Transverse colon (tissue), 4 donors: ENCODE measurements at regions not wholly inside any gene's neighbourhood (a gene's known extent, or its start where the extent isn't known, plus 50 kb on each side); places are given as distances from the start of the nearest gene placed in this dataset.

Experiments
- EP300 ChIP-seq: sonication (generic); formaldehyde crosslinking; IDR thresholded peaks from one replicate; pipeline ENCODE4 v1.6.1; 2017; ENCODE audit warnings: antibody characterized with exemption, low read depth
- POLR2AphosphoS5 ChIP-seq, 3 donors: sonication (generic); formaldehyde crosslinking; IDR thresholded peaks; one replicate each; pipeline ENCODE4 v1.6.1; 2016; ENCODE audit warnings: antibody characterized with exemption in 3 of 3
- TF ChIP-seq, protein P1 (sequence below), 5 experiments: fragments of 200-600 bp in 3 of 5; fragments of 450-650 bp in 2 of 5; sonication (generic) in 3 of 5; IDR thresholded peaks; 1 replicate in 2 of 5; 2 replicates in 3 of 5; pipeline ENCODE4 v1.5.1; 2016 to 2017; ENCODE audit warnings: antibody characterized with exemption in 5 of 5, inconsistent platforms in 3 of 5, mild to moderate bottlenecking in 2 of 5, moderate library complexity in 1 of 5

DNA sequence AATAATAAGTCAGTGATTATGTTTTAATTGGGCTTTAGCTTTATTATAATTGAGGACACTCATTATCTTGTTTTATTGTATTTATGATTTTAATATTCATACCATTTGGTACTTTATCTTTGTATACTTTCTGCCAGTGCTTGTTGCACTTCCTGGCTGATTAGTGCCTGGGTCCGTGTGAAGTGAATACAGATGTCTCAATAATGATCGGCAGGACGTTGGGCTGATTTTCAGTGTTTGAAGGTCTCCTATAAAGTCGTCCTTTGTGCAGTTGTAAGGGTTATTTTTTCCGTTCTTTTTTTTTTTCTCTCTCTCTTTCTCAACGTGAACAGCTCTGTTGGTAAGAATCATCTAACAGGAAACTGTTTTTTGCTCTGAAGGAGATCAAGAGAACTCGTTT is 450.0 kb upstream of the POU3F2 start:
- TF ChIP-seq POLR2AphosphoS5 (IDR thresholded peaks at IDR 0.05) (no peak), EP300 (no peak)
- TF ChIP-seq, protein P1, sequence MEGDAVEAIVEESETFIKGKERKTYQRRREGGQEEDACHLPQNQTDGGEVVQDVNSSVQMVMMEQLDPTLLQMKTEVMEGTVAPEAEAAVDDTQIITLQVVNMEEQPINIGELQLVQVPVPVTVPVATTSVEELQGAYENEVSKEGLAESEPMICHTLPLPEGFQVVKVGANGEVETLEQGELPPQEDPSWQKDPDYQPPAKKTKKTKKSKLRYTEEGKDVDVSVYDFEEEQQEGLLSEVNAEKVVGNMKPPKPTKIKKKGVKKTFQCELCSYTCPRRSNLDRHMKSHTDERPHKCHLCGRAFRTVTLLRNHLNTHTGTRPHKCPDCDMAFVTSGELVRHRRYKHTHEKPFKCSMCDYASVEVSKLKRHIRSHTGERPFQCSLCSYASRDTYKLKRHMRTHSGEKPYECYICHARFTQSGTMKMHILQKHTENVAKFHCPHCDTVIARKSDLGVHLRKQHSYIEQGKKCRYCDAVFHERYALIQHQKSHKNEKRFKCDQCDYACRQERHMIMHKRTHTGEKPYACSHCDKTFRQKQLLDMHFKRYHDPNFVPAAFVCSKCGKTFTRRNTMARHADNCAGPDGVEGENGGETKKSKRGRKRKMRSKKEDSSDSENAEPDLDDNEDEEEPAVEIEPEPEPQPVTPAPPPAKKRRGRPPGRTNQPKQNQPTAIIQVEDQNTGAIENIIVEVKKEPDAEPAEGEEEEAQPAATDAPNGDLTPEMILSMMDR (IDR thresholded peaks at IDR 0.05): no peak
